OCI-LY1 (cell line): ENCODE measurements at regions not wholly inside any gene's neighbourhood (a gene's known extent, or its start where the extent isn't known, plus 50 kb on each side); places are given as distances from the start of the nearest gene placed in this dataset.

ENCODE experiments used
- H2AFZ ChIP-seq: fragments of 200-600 bp; sonication (generic), shearing (Covaris generic); 2 replicates; pipeline ENCODE4 v1.6.0; 2014; ENCODE audit warnings: antibody characterized with exemption, mild to moderate bottlenecking, low read length
- H3F3A ChIP-seq: fragments of 200-600 bp; sonication (generic), shearing (Covaris generic); 2 replicates; pipeline ENCODE4 v1.6.0; 2014; ENCODE audit warnings: mild to moderate bottlenecking, antibody characterized with exemption, low read length, moderate library complexity; ENCODE audit not compliant: insufficient read depth
- H3K27ac ChIP-seq: fragments of 200-600 bp; sonication (generic); 2 replicates; pipeline ENCODE4 v1.5.1; 2014; ENCODE audit warnings: low read length, mixed run types, mild to moderate bottlenecking, low read depth; ENCODE audit not compliant: poor library complexity, severe bottlenecking
- H3K27me3 ChIP-seq: fragments of 200-600 bp; sonication (generic); 2 replicates; pipeline ENCODE4 v1.6.0; 2014; ENCODE audit warnings: antibody characterized with exemption, mild to moderate bottlenecking, low read length, moderate library complexity; ENCODE audit not compliant: insufficient read depth
- H3K36me3 ChIP-seq: fragments of 200-600 bp; sonication (generic); 2 replicates; pipeline ENCODE4 v1.6.1; 2014; ENCODE audit warnings: mild to moderate bottlenecking, antibody characterized with exemption, low read length, moderate library complexity, mixed read lengths; ENCODE audit not compliant: insufficient read depth
- H3K4me1 ChIP-seq: fragments of 200-600 bp; sonication (generic); 2 replicates; pipeline ENCODE4 v1.5.1; 2014; ENCODE audit warnings: mild to moderate bottlenecking, low read length, moderate library complexity; ENCODE audit not compliant: insufficient read depth, severe bottlenecking
- H3K4me2 ChIP-seq: fragments of 200-600 bp; sonication (generic), shearing (Covaris generic); 2 replicates; pipeline ENCODE4 v1.6.1; 2014; ENCODE audit warnings: low read length
- H3K4me3 ChIP-seq: fragments of 200-600 bp; sonication (generic); 2 replicates; pipeline ENCODE4 v1.5.1; 2014; ENCODE audit warnings: low read length, low read depth, mild to moderate bottlenecking, mixed read lengths; ENCODE audit not compliant: poor library complexity, severe bottlenecking
- H3K79me2 ChIP-seq: fragments of 200-600 bp; shearing (Covaris generic); 2 replicates; pipeline ENCODE4 v1.6.1; 2016; ENCODE audit warnings: mixed run types, low read length, mixed read lengths; ENCODE audit not compliant: insufficient read depth
- H3K9ac ChIP-seq: fragments of 200-600 bp; sonication (generic), shearing (Covaris generic); 2 replicates; pipeline ENCODE4 v1.6.1; 2014; ENCODE audit warnings: mild to moderate bottlenecking, low read length, mixed read lengths
- H3K9me2 ChIP-seq: fragments of 200-600 bp; sonication (generic), shearing (Covaris generic); 2 replicates; pipeline ENCODE4 v1.6.1; 2014; ENCODE audit warnings: low read depth, mild to moderate bottlenecking, low read length, mixed read lengths
- H3K9me3 ChIP-seq: fragments of 200-600 bp; shearing (Covaris generic); 2 replicates; pipeline ENCODE4 v1.6.1; 2014; ENCODE audit warnings: low read length, mixed read lengths
- H4K20me1 ChIP-seq: fragments of 200-600 bp; sonication (generic), shearing (Covaris generic); 2 replicates; pipeline ENCODE4 v1.6.0; 2016; ENCODE audit warnings: mild to moderate bottlenecking, low read length; ENCODE audit not compliant: insufficient read depth
- CTCF ChIP-seq: fragments of 200-600 bp; sonication (generic), shearing (Covaris generic); IDR thresholded peaks from 2 replicates; pipeline ENCODE4 v1.5.1; 2017; ENCODE audit warnings: mild to moderate bottlenecking, antibody characterized with exemption, low read length, moderate library complexity, mixed read lengths
- EZH2 ChIP-seq: fragments of 200-600 bp; sonication (generic), shearing (Covaris generic); IDR thresholded peaks from 2 replicates; pipeline ENCODE4 v1.8.0; 2017; ENCODE audit warnings: borderline replicate concordance, mixed run types, mild to moderate bottlenecking, antibody characterized with exemption, low read length, moderate library complexity, mixed read lengths

- Histone ChIP-seq H3F3A (0 out of 2 replicates have a peak, but pooled peaks cover 2% of the 10 kb centered on the region), H3K27ac (peak overlapping the region; percentile 6), H3K79me2 (no peaks in the 10 kb centered on the region), H3K27me3 (no peaks in the 10 kb centered on the region), H3K4me3 (no peak overlapping the region), H3K4me1 (peaks cover 62% of the 10 kb centered on the region), H3K9me2 (no peaks in the 10 kb centered on the region), H3K9me3 (no peaks in the 10 kb centered on the region), H3K36me3 (peaks cover 36% of the 10 kb centered on the region; the same call in 1 of the 2 replicates), H3K4me2 (no peak overlapping the region), H4K20me1 (no peaks in the 10 kb centered on the region), H2AFZ (no peak overlapping the region), H3K9ac (no peak overlapping the region)
- TF ChIP-seq EZH2, result no peak
- TF ChIP-seq CTCF, result no peak
These were observed 168.8 kb upstream of the KLF14 start for GRCh38 chr7:130902755-130903357.

- H2AFZ ChIP-seq, result no peak overlapping the region
- no peaks in the 10 kb centered on the region for H3K79me2 ChIP-seq
- H3K27me3 ChIP-seq, result no peaks in the 10 kb centered on the region
- H3K27ac ChIP-seq, result peak overlapping the region; percentile 6
- peaks cover 36% of the 10 kb centered on the region; the same call in 1 of the 2 replicates for H3K36me3 ChIP-seq
- H3K9me2 ChIP-seq, result no peaks in the 10 kb centered on the region
- H3K9me3 ChIP-seq, result no peaks in the 10 kb centered on the region
- no peak overlapping the region for H3K4me3 ChIP-seq
- no peak overlapping the region for H3K4me2 ChIP-seq
- no peak for TF ChIP-seq EZH2
- TF ChIP-seq CTCF, result no peak
- H3F3A ChIP-seq, result no peaks in the 10 kb centered on the region
- H4K20me1 ChIP-seq, result no peaks in the 10 kb centered on the region
- H3K4me1 ChIP-seq, result peaks cover 56% of the 10 kb centered on the region
- no peak overlapping the region for H3K9ac ChIP-seq
These were observed 169.5 kb upstream of the KLF14 start for GRCh38 chr7:130903358-130903974.

- H4K20me1 ChIP-seq, result no peaks in the 10 kb centered on the region
- H2AFZ ChIP-seq, result no peak overlapping the region
- no peaks in the 10 kb centered on the region for H3K9me3 ChIP-seq
- H3K9me2 ChIP-seq, result no peaks in the 10 kb centered on the region
- H3K27ac ChIP-seq, result peak overlapping the region; percentile 6
- no peak for TF ChIP-seq CTCF
- TF ChIP-seq EZH2, result no peak
- no peaks in the 10 kb centered on the region for H3K79me2 ChIP-seq
- no peak overlapping the region for H3K4me2 ChIP-seq
- peaks cover 35% of the 10 kb centered on the region; the same call in 1 of the 2 replicates for H3K36me3 ChIP-seq
- no peak overlapping the region for H3K9ac ChIP-seq
- no peaks in the 10 kb centered on the region for H3F3A ChIP-seq
- H3K4me3 ChIP-seq, result no peak overlapping the region
- H3K4me1 ChIP-seq, result peaks cover 48% of the 10 kb centered on the region
- no peaks in the 10 kb centered on the region for H3K27me3 ChIP-seq
These were observed 170.2 kb upstream of the KLF14 start for GRCh38 chr7:130904031-130904757.
